ENCODE measurements at regions not wholly inside any gene's neighbourhood (a gene's known extent, or its start where the extent isn't known, plus 50 kb on each side); places are given as distances from the start of the nearest gene placed in this dataset.
"Not testable (repeated sequence)": the region's sequence is repeated elsewhere in the genome, so short reads cannot be mapped to it uniquely, and the experiment has no call there.

GRCh38 chr20:17891131-17891530, 77.5 kb downstream of the SNX5 start:
- DNase-seq (ENCODE audit: low read depth, low spot score); in situ Hi-C loops (cut with HindIII; ENCODE audit: low sequenced_read_pairs); H3K4me3 ChIP-seq (ENCODE audit: low read depth, low read length): not testable (repeated sequence)

GRCh38 chr20:17890330-17890729, 78.3 kb downstream of the SNX5 start:
- DNase-seq (ENCODE audit: low read depth, low spot score) = no peak
- no peak overlapping the region for H3K4me3 ChIP-seq (ENCODE audit: low read depth, low read length)
- in situ Hi-C loops (cut with HindIII; ENCODE audit: low sequenced_read_pairs) = no loop called here
- TF ChIP-seq CTCF (IDR thresholded peaks at IDR 0.05; ENCODE audit: low read depth, low read length) = no peak

- in situ Hi-C loops (cut with HindIII; ENCODE audit: low sequenced_read_pairs) = no loop called here
- TF ChIP-seq CTCF (IDR thresholded peaks at IDR 0.05; ENCODE audit: low read depth, low read length) = peak; percentile 21
- no peak overlapping the region for H3K4me3 ChIP-seq (ENCODE audit: low read depth, low read length)
- peak; percentile 58 for DNase-seq (ENCODE audit: low read depth, low spot score)
Observed at GRCh38 chr20:17889226-17889625, 79.4 kb downstream of the SNX5 start.

- in situ Hi-C loops (cut with HindIII; ENCODE audit: low sequenced_read_pairs) = no loop called here
- no peak for TF ChIP-seq CTCF (IDR thresholded peaks at IDR 0.05; ENCODE audit: low read depth, low read length)
- no peak for DNase-seq (ENCODE audit: low read depth, low spot score)
- H3K4me3 ChIP-seq (ENCODE audit: low read depth, low read length) = no peak overlapping the region
Observed at GRCh38 chr20:17888044-17888443, 80.5 kb downstream of the SNX5 start.

- TF ChIP-seq CTCF (IDR thresholded peaks at IDR 0.05; ENCODE audit: low read depth, low read length) = no peak
- in situ Hi-C loops (cut with HindIII; ENCODE audit: low sequenced_read_pairs) = no loop called here
- DNase-seq (ENCODE audit: low read depth, low spot score) = no peak
- no peak overlapping the region for H3K4me3 ChIP-seq (ENCODE audit: low read depth, low read length)
Observed at GRCh38 chr20:17887331-17888030, 81.1 kb downstream of the SNX5 start.

GRCh38 chr20:17885544-17885943, 83.0 kb downstream of the SNX5 start:
- TF ChIP-seq CTCF (IDR thresholded peaks at IDR 0.05; ENCODE audit: low read depth, low read length) = no peak
- in situ Hi-C loops (cut with HindIII; ENCODE audit: low sequenced_read_pairs) = no loop called here
- H3K4me3 ChIP-seq (ENCODE audit: low read depth, low read length) = no peak overlapping the region
- DNase-seq (ENCODE audit: low read depth, low spot score) = no peak

- in situ Hi-C loops (cut with HindIII; ENCODE audit: low sequenced_read_pairs) = no loop called here
- TF ChIP-seq CTCF (IDR thresholded peaks at IDR 0.05; ENCODE audit: low read depth, low read length) = no peak
- no peak for DNase-seq (ENCODE audit: low read depth, low spot score)
- no peak overlapping the region for H3K4me3 ChIP-seq (ENCODE audit: low read depth, low read length)
Observed at GRCh38 chr20:17885076-17885475, 83.5 kb downstream of the SNX5 start.
